Duodenal mucosa (tissue), 2 donors: ENCODE measurements at regions not wholly inside any gene's neighbourhood (a gene's known extent, or its start where the extent isn't known, plus 50 kb on each side); places are given as distances from the start of the nearest gene placed in this dataset.

ENCODE experiments used
- H3K27ac ChIP-seq: one replicate; pipeline ENCODE4 v1.7.0; 2013; ENCODE audit warnings: low read depth, low read length
- H3K27me3 ChIP-seq, 2 donors: one replicate each; pipeline ENCODE4 v1.7.0; 2013; ENCODE audit warnings: low read length in 2 of 2, control low read depth in 1 of 2; ENCODE audit not compliant: insufficient read depth in 2 of 2, control insufficient read depth in 1 of 2
- H3K36me3 ChIP-seq, 2 donors: one replicate each; pipeline ENCODE4 v1.7.0; 2013; ENCODE audit warnings: low read length in 2 of 2, control low read depth in 1 of 2; ENCODE audit not compliant: insufficient read depth in 2 of 2, control insufficient read depth in 1 of 2
- H3K4me1 ChIP-seq, 2 donors: one replicate each; pipeline ENCODE4 v1.7.0; 2013; ENCODE audit warnings: low read length in 2 of 2, control low read depth in 1 of 2; ENCODE audit not compliant: insufficient read depth in 2 of 2, control insufficient read depth in 1 of 2
- H3K4me3 ChIP-seq, 2 donors: one replicate each; pipeline ENCODE4 v1.7.0; 2013; ENCODE audit warnings: low read length in 2 of 2, low read depth in 1 of 2
- H3K9ac ChIP-seq, 2 donors: one replicate each; pipeline ENCODE4 v1.7.0; 2013; ENCODE audit warnings: low read length in 2 of 2, low read depth in 1 of 2
- H3K9me3 ChIP-seq, 2 donors: one replicate each; pipeline ENCODE4 v1.7.0; 2013; ENCODE audit warnings: low read length in 2 of 2, control low read depth in 1 of 2; ENCODE audit not compliant: control insufficient read depth in 1 of 2

- H3K27ac ChIP-seq = no peak overlapping the region
- no peak overlapping the region for H3K9ac ChIP-seq
- no peak overlapping the region for H3K4me3 ChIP-seq
- no peaks in the 10 kb centered on the region for H3K9me3 ChIP-seq
- peaks cover 0 to 8% of the 10 kb centered on the region in 2 donors for H3K4me1 ChIP-seq
- H3K36me3 ChIP-seq = no peaks in the 10 kb centered on the region
- no peaks in the 10 kb centered on the region for H3K27me3 ChIP-seq
Measured at GRCh38 chr21:28427394-28428022, 565.2 kb downstream of the LTN1 start.

DNA sequence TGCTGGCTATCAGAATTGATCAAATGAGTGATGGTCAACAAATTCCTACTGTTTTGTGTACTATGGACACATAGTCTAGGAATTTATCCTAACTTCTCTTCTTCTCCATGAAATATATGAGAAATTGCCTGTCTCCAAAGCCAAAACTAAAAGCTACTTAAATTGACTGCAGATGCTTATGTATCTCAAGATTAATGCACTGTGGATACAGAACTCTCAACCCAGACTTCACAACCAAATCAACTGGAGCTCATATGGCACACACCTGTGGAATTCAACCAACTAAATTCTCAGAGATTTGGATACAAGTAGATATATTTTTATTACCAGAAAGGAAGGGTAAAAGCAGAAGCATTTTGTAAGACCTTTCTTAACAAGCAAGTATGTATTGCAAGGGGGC, 566.1 kb downstream of the LTN1 start:
- no peak overlapping the region for H3K27ac ChIP-seq
- no peak overlapping the region for H3K4me3 ChIP-seq
- no peaks in the 10 kb centered on the region for H3K27me3 ChIP-seq
- no peak overlapping the region for H3K9ac ChIP-seq
- H3K4me1 ChIP-seq = peaks cover 0 to 8% of the 10 kb centered on the region in 2 donors
- no peaks in the 10 kb centered on the region for H3K9me3 ChIP-seq
- H3K36me3 ChIP-seq = no peaks in the 10 kb centered on the region

- Histone ChIP-seq H3K4me1 (peaks cover 0 to 8% of the 10 kb centered on the region in 2 donors), H3K27ac (no peak overlapping the region), H3K9ac (no peak overlapping the region), H3K9me3 (no peaks in the 10 kb centered on the region), H3K36me3 (no peaks in the 10 kb centered on the region), H3K4me3 (no peak overlapping the region), H3K27me3 (no peaks in the 10 kb centered on the region)
Measured at GRCh38 chr21:28423521-28424190, 569.0 kb downstream of the LTN1 start.

GRCh38 chr21:28421716-28422524, 570.8 kb downstream of the LTN1 start:
- H3K27me3 ChIP-seq = no peaks in the 10 kb centered on the region
- no peak overlapping the region for H3K9ac ChIP-seq
- no peak overlapping the region for H3K27ac ChIP-seq
- no peaks in the 10 kb centered on the region for H3K9me3 ChIP-seq
- H3K4me3 ChIP-seq = no peak overlapping the region
- peaks cover 0 to 8% of the 10 kb centered on the region in 2 donors for H3K4me1 ChIP-seq
- H3K36me3 ChIP-seq = no peaks in the 10 kb centered on the region

DNA sequence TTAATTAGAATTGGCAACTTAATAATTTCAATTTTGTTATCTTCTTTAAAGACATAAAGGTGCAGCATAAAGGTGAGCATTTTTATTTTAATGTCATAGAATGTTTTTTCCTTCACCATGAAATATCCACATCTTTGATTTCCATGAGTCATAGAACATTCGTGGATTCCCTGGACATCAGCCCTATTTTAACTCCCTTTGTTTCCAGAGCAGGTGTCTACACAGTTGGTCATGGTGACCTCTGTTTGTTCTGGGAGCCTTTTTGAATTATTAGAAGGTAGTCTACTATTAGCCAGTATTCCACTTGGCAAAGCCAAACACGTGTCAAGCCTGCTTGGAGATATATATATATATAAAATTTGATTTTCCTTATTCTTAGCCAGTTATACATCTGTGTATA, 572.9 kb downstream of the LTN1 start:
- H3K36me3 ChIP-seq = no peaks in the 10 kb centered on the region
- H3K27ac ChIP-seq = no peak overlapping the region
- peaks cover 0 to 8% of the 10 kb centered on the region in 2 donors for H3K4me1 ChIP-seq
- no peak overlapping the region for H3K4me3 ChIP-seq
- no peaks in the 10 kb centered on the region for H3K27me3 ChIP-seq
- no peak overlapping the region for H3K9ac ChIP-seq
- H3K9me3 ChIP-seq = no peaks in the 10 kb centered on the region

DNA sequence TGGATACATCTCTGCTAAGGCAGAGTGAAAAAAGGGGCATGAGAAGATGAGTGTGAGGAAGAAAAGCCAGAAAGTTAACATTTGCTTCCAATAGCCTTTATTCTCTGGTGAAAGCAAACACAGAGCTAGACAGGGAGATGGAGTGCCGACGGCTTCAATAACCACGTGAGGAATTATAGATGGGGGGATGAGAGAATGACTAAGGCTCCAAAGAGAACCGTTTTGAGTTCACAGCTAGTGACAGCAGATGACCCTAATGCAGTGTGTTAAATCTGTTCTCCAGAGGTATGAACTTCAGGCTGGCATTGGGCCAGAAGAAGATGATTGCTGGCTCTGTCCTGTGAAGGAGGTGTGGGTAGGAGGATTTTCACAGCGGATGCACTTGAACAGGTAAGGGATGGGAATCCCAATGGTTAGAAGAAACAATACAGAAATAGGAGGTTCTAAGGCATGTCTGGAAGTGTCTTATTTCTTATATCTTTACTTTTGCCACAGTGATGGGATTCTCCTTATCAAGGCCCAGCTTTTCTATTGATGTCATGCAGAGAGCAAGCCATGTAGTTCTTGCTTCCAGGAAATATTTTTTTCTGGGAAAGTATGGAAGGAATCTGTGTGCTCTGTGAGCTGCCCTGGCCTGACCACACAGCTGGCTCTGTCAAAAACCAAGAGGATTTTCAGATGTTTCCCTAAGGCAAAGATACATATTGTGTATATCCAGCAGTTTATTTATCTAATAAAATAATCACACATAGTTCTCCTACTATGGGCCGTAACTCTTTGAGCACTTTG, 573.8 kb downstream of the LTN1 start:
- Histone ChIP-seq H3K27me3 (no peaks in the 10 kb centered on the region), H3K4me3 (no peak overlapping the region), H3K9ac (no peak overlapping the region), H3K27ac (no peak overlapping the region), H3K9me3 (no peaks in the 10 kb centered on the region), H3K4me1 (peaks cover 0 to 7% of the 10 kb centered on the region in 2 donors), H3K36me3 (no peaks in the 10 kb centered on the region)

GRCh38 chr21:28410256-28410655, 582.4 kb downstream of the LTN1 start:
- no peak overlapping the region for H3K9ac ChIP-seq
- no peaks in the 10 kb centered on the region for H3K4me1 ChIP-seq
- no peaks in the 10 kb centered on the region for H3K9me3 ChIP-seq
- H3K27ac ChIP-seq = no peak overlapping the region
- no peaks in the 10 kb centered on the region for H3K36me3 ChIP-seq
- no peaks in the 10 kb centered on the region for H3K27me3 ChIP-seq
- no peak overlapping the region for H3K4me3 ChIP-seq

- Histone ChIP-seq H3K4me1 (no peaks in the 10 kb centered on the region), H3K9ac (no peak overlapping the region), H3K4me3 (no peak overlapping the region), H3K27me3 (no peaks in the 10 kb centered on the region), H3K27ac (no peak overlapping the region), H3K36me3 (no peaks in the 10 kb centered on the region), H3K9me3 (no peaks in the 10 kb centered on the region)
Measured at GRCh38 chr21:28402616-28402989, 590.1 kb downstream of the LTN1 start.

DNA sequence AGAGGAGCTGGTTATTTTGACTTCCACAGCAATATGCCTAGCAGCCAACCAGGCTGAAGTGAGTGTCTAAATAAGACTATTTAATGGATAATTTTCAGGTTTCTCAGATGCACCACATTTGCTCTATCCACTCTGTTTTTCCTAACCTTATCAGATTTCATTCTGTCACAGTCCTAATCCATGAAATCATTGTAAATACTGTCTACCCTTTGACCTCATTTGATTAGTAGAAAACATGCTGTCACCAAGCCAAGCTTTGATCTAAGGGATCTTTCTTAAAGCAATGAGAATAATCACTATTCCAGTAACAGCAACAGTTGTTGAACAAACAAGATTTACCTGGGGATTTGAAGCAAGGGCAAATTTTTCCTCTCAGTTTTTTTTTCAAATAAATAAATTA, 595.6 kb downstream of the LTN1 start:
- Histone ChIP-seq H3K27ac (no peak overlapping the region), H3K9me3 (peaks cover 0 to 3% of the 10 kb centered on the region in 2 donors), H3K27me3 (no peaks in the 10 kb centered on the region), H3K36me3 (no peaks in the 10 kb centered on the region), H3K4me1 (peaks cover 12 to 15% of the 10 kb centered on the region in 2 donors), H3K9ac (no peak overlapping the region), H3K4me3 (no peak overlapping the region)
